Neutrophil (primary cell): ENCODE measurements at regions not wholly inside any gene's neighbourhood (a gene's known extent, or its start where the extent isn't known, plus 50 kb on each side); places are given as distances from the start of the nearest gene placed in this dataset.

Source experiments
- H3K27ac ChIP-seq: fragments of 200-600 bp; sonication (generic); 2 replicates; pipeline ENCODE4 v1.5.1; 2016; ENCODE audit warnings: mild to moderate bottlenecking, moderate library complexity
- H3K27me3 ChIP-seq: fragments of 200-600 bp; sonication (generic); 2 replicates; pipeline ENCODE4 v1.6.0; 2016; ENCODE audit warnings: mild to moderate bottlenecking
- H3K36me3 ChIP-seq: fragments of 200-600 bp; sonication (generic); 2 replicates; pipeline ENCODE4 v1.5.1; 2017
- H3K4me1 ChIP-seq, 2 experiments: fragments of 200-600 bp in 1 of 2; sonication (generic) in 1 of 2; 1 replicate in 1 of 2; 2 replicates in 1 of 2; pipeline versions ENCODE4 v1.5.1 to v1.6.1; 2013 to 2016; ENCODE audit warnings: low read depth in 1 of 2, low read length in 1 of 2, mild to moderate bottlenecking in 1 of 2, moderate library complexity in 1 of 2; ENCODE audit not compliant: control insufficient read depth in 1 of 2, insufficient read depth in 1 of 2
- H3K4me3 ChIP-seq, 2 experiments: fragments of 200-600 bp in 1 of 2; sonication (generic) in 1 of 2; 1 replicate in 1 of 2; 2 replicates in 1 of 2; pipeline ENCODE4 v1.5.1; 2013 to 2016; ENCODE audit warnings: low read depth in 1 of 2, low read length in 1 of 2, mild to moderate bottlenecking in 1 of 2, moderate library complexity in 1 of 2
- H3K9me3 ChIP-seq: fragments of 200-600 bp; sonication (generic); 2 replicates; pipeline ENCODE4 v1.5.1; 2016
- TF ChIP-seq, protein P1 (sequence below): fragments of 200-600 bp; sonication (generic); IDR thresholded peaks from 2 replicates; pipeline ENCODE4 v1.5.1; 2016; ENCODE audit warnings: antibody characterized with exemption

DNA sequence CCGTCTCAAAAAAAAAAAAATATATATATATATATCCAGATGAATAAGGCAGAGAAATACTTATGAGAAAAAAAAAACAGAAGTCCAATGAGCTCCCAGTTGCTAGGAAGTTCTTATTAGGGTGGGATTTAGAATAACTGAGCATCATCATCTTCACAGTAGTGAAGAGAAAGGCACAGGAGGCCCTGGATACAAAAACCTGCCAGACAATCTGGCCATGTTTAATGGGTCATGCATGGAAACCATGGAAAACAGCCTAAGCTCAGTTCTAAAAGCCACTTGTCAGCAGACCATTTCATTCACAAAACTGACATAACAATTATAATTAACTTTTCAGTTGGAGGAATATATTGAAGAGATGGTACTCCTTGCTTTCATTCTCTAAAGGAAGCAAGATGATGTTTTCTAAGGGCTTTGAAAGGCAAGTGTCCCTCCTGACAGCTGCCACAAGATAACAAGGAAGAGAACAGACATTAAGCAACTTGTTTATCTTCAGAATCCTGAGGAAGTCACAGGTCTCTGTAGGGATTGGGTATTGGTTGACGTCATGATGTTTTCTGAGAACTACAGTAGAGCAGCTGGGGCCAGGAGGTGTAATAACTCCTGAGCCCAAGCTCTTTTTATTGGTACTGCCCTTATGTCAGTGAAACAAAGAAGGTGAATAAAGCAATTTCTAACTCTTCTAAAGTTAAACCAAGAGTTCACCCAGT lies 463.1 kb downstream of the DMAC1 start:
- TF ChIP-seq, protein P1, sequence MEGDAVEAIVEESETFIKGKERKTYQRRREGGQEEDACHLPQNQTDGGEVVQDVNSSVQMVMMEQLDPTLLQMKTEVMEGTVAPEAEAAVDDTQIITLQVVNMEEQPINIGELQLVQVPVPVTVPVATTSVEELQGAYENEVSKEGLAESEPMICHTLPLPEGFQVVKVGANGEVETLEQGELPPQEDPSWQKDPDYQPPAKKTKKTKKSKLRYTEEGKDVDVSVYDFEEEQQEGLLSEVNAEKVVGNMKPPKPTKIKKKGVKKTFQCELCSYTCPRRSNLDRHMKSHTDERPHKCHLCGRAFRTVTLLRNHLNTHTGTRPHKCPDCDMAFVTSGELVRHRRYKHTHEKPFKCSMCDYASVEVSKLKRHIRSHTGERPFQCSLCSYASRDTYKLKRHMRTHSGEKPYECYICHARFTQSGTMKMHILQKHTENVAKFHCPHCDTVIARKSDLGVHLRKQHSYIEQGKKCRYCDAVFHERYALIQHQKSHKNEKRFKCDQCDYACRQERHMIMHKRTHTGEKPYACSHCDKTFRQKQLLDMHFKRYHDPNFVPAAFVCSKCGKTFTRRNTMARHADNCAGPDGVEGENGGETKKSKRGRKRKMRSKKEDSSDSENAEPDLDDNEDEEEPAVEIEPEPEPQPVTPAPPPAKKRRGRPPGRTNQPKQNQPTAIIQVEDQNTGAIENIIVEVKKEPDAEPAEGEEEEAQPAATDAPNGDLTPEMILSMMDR, result no peak
- Histone ChIP-seq H3K27ac (no peak overlapping the region), H3K4me3 (no peak overlapping the region), H3K9me3 (no peaks in the 10 kb centered on the region), H3K4me1 (no peaks in the 10 kb centered on the region), H3K36me3 (no peaks in the 10 kb centered on the region), H3K27me3 (no peaks in the 10 kb centered on the region)

DNA sequence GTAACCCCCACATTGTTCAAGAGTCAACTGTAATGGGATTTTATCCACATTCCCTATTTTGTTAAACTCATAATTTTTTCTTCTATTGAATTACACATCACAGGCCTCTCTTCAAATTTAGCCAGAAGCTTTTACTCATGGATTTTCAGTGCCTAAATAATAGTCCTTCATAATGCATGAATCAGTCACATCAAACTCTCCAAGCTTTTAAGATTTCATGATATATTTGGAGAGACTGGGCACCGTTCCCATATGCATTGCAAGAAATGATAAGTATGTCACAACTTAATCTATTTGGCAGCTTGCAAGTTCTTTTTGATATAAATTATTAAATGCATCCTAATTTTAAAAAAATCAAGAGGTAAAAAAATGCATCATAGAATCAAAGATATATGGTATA lies 465.9 kb downstream of the DMAC1 start:
- Histone ChIP-seq H3K4me1 (no peaks in the 10 kb centered on the region), H3K27me3 (no peaks in the 10 kb centered on the region), H3K4me3 (no peak overlapping the region), H3K36me3 (no peaks in the 10 kb centered on the region), H3K27ac (no peak overlapping the region), H3K9me3 (no peaks in the 10 kb centered on the region)
- TF ChIP-seq, protein P1, result no peak

DNA sequence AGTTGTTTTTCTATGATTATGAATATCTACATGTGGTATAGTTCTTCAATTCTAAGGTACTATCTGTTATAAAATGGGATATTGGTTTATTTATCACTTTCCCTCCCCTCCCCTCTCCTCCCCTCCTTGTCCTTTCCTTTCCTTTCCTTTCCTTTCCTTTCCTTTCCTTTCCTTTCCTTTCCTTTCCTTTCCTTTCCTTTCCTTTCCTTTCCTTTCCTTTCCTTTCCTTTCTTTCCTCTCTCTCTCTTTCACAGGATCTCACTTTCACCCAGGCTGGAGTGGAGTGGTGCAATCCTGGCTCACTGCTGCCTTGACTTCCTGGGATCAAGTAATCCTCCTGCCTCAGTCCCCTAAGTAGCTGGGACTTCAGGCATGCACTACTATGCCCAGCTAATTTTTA lies 466.8 kb downstream of the DMAC1 start:
- Histone ChIP-seq H3K27me3 (no peaks in the 10 kb centered on the region), H3K9me3 (no peaks in the 10 kb centered on the region), H3K4me1 (no peaks in the 10 kb centered on the region), H3K36me3 (no peaks in the 10 kb centered on the region), H3K27ac (no peak overlapping the region), H3K4me3 (no peak overlapping the region)
- TF ChIP-seq, protein P1, result no peak

DNA sequence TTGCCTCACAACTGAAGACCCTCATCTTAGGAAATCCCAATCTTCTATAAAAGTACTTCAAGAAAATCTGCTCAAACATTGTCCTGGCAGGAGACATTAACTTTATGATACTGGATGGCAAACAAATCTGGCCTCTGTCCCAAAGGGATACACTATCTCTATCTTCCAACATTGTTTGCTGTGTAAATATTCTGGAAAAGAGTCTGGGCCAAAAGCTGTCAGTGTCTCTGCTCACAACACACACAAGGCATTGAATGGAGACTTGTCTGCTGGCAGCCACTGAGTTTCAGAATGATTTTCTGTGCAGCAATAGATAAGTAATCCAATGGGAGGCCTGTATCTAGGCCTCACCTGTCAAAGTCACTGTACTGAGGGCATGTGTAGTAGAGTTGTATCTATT lies 471.1 kb downstream of the DMAC1 start:
- Histone ChIP-seq H3K27ac (no peak overlapping the region), H3K4me1 (no peaks in the 10 kb centered on the region), H3K27me3 (no peaks in the 10 kb centered on the region), H3K4me3 (no peak overlapping the region), H3K36me3 (no peaks in the 10 kb centered on the region), H3K9me3 (no peaks in the 10 kb centered on the region)
- TF ChIP-seq, protein P1, result no peak

DNA sequence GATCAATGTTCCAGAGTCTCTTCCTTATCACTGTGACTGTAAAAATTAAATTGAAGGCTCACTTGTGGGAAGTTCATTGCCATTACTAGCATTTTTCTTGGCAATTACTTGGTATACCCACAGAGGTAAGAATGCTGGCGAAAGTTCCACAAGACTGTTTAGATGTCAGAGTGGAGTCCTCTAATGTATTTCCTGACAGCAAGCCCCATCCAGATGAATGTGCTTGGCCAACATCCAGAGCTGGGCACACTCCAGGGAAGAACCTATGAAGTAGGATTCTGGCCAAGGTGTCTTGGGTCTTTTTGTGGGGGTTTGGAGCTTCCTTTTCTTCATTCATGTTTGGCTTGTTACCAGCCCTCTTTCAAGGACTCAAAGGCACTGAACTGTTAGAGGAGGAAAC lies 473.6 kb downstream of the DMAC1 start:
- no peaks in the 10 kb centered on the region for H3K27me3 ChIP-seq
- H3K9me3 ChIP-seq, result no peaks in the 10 kb centered on the region
- no peaks in the 10 kb centered on the region for H3K36me3 ChIP-seq
- no peak overlapping the region for H3K27ac ChIP-seq
- H3K4me1 ChIP-seq, result no peaks in the 10 kb centered on the region
- no peak overlapping the region for H3K4me3 ChIP-seq
- TF ChIP-seq, protein P1, result no peak
